ENCODE measurements at regions not wholly inside any gene's neighbourhood (a gene's known extent, or its start where the extent isn't known, plus 50 kb on each side); places are given as distances from the start of the nearest gene placed in this dataset.

DNA sequence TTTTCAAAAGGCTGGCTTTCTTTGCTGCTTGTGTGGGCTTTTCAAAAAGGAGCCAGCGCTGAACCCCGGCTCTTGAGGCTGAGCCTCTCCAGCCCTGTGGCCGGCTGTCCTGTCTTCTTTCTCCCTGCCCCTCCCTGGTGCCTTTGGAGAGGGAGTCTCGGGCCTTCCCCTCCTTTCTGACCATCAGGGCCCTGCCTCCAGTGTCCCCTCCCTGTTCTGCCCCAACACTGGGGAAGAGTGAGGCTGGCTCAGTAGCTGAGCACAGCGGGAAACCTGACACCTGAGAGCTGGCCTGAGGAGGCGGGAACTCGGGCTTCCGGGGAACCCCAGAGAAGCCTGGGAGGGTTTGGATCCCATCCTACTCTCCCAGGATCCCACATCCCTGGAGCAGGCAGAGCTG is 232.1 kb downstream of the LOXHD1 start:
- H3K4me3 ChIP-seq (replicated peaks in 1 of 2; ENCODE audit: low read depth in 2 of 2, low read length in 2 of 2) = no peak overlapping the region
- TF ChIP-seq, protein P1, sequence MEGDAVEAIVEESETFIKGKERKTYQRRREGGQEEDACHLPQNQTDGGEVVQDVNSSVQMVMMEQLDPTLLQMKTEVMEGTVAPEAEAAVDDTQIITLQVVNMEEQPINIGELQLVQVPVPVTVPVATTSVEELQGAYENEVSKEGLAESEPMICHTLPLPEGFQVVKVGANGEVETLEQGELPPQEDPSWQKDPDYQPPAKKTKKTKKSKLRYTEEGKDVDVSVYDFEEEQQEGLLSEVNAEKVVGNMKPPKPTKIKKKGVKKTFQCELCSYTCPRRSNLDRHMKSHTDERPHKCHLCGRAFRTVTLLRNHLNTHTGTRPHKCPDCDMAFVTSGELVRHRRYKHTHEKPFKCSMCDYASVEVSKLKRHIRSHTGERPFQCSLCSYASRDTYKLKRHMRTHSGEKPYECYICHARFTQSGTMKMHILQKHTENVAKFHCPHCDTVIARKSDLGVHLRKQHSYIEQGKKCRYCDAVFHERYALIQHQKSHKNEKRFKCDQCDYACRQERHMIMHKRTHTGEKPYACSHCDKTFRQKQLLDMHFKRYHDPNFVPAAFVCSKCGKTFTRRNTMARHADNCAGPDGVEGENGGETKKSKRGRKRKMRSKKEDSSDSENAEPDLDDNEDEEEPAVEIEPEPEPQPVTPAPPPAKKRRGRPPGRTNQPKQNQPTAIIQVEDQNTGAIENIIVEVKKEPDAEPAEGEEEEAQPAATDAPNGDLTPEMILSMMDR (IDR thresholded peaks at IDR 0.05; ENCODE audit: low read depth, low read length) = no peak
- no peak for DNase-seq (ENCODE audit: low read depth in 2 of 2)

DNA sequence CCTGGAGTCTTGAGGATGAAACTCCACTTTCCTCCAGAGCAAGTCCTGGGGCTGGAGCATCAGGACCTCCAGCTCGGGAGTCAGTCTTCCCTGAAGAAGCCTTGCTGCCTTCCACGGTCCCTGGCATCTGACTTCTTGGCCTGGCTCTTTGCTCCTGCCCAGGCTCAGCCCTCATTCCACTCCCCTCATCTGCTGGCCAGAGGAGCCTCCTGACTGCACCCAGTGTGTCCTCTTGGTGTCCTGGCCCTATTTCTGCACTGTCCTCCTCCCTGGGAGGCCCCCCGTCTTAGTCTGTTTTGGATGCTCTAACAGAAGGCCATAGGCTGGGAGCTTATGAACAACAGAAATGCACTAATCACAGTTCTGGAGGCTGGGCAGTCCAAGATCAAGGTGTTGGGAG is 231.5 kb downstream of the LOXHD1 start:
- no peak overlapping the region for H3K4me3 ChIP-seq (replicated peaks in 1 of 2; ENCODE audit: low read depth in 2 of 2, low read length in 2 of 2)
- TF ChIP-seq, protein P1 (IDR thresholded peaks at IDR 0.05; ENCODE audit: low read depth, low read length) = no peak
- no peak for DNase-seq (ENCODE audit: low read depth in 2 of 2)

DNA sequence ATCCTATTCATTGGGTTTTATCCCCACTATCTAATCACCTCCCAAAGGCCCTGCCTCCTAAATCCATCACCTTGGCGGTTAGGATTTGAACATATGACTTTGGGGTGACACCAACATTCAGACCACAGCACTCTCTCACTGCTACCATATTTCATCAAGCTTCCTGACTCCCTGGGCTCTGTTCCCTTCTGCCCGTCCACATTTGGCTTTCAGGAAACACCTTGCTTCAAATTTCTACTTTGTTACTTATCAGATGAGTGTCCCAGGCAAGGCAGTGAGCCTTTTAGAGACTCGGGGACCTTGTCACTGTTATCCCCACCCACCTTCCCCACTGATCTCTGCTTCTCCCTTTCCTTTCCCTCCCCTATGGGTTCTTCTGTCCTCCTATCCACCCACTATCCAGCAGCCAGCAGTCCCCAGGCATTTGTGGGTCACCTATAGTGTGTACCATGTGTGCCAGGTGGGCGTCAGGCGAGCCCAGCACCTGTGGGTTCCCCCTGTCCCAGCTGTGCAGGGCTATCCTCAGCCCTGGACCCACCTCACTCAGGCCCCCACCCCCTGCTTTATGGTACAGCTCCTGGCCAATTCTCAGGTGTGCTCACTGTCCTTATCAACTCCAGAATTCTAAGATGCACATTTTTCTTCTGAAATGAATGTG is 230.9 kb downstream of the LOXHD1 start:
- TF ChIP-seq, protein P1 (IDR thresholded peaks at IDR 0.05; ENCODE audit: low read depth, low read length) = no peak
- DNase-seq (ENCODE audit: low read depth in 2 of 2) = no peak
- H3K4me3 ChIP-seq (replicated peaks in 1 of 2; ENCODE audit: low read depth in 2 of 2, low read length in 2 of 2) = no peak overlapping the region

DNA sequence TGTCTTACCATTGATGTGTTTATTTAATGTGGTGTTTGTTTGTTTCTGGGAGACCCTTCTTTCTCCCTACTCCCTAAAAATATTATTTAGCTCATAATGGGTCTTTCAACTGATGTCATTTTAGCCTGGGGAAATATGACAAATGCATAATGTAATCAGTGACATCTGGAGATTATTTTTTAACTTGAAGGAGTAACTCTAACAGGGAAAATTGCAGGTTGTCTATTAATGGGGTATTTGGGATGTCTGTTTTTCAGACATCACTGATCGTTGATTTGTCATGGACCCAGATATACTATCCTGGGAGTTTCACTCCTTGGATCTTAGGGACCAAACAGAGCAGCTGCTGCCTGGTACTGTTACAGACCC is 230.4 kb downstream of the LOXHD1 start:
- no peak overlapping the region for H3K4me3 ChIP-seq (replicated peaks in 1 of 2; ENCODE audit: low read depth in 2 of 2, low read length in 2 of 2)
- TF ChIP-seq, protein P1 (IDR thresholded peaks at IDR 0.05; ENCODE audit: low read depth, low read length) = no peak
- DNase-seq (ENCODE audit: low read depth in 2 of 2) = no peak
